ENCODE measurements at regions not wholly inside any gene's neighbourhood (a gene's known extent, or its start where the extent isn't known, plus 50 kb on each side); places are given as distances from the start of the nearest gene placed in this dataset.

DNA sequence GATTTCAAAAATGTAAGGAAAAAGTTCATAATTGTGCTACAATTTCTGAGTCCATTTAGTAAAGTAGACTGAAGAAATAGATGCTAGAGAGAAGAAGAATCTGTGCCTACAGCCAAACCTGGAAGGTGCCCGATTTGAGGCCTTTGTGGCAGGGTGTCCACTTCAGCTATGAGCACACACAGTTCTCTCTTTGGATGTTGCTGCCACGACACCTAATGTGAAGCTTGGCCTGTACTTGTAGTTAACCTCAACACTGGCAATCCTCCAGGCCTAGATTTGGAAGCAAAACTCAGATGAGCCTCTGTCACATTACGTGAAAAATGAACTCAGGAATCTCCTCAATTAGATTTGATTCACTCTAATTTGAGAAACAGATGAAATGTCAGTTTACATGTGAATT lies 90.1 kb upstream of the LRP1B start:
- peak; percentile 5 for DNase-seq

DNA sequence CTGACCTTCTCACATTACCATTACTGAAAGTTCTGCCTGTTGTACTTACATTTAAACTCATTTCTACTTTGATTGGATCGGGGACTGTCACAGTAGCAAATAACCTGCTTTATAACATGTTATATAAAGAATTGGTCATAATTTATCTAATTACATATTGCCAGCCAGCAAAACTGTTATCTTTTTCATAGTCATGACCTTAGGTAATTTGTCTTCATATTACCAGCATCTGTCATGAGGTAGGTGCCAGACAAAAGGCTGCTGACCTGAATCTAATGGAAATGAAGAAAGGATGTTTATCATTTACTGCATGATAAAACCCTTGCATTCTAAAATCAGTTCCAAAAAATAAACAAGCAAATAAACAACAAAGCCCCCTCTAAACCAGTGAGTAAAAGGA lies 89.4 kb upstream of the LRP1B start:
- no peak for DNase-seq

DNA sequence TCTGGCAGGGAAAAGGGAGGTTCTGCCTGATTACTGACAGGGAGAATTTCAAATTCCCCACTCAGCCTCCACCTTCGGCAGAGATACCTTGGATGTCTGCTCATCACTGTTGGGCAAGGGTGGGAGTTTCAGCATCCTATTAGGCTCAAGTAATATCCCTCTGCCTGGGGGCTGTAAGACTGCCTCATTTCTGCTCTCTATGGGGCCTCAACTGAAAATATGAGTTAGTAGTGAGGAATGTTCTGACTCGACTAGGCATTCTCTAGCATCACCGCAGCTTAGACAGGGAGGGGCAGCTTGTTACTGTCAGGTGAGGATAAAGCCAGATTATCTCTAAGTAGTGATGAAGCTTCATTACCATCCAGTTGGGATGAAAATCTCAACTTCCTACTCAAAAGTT lies 87.7 kb upstream of the LRP1B start:
- peak; percentile 1 for DNase-seq

DNA sequence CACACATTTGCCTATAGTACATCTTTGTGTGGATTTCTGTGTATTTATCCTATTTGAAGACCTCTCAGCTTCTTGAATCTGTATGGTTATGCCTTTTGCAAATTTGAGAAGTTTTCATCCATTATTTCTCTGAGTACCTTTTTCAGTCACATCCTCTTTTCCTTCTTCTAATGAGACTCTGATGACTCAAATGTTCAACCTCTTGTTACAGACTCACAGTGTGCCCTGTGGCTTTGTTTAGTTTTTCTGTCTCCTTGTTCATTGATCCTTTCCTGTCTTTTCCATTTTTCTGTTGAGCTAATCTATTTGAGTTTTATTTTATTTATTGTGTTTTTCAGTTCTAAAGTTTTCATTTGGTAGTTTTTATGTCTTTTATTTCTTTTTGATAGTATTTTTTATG lies 87.0 kb upstream of the LRP1B start:
- no peak for DNase-seq

DNA sequence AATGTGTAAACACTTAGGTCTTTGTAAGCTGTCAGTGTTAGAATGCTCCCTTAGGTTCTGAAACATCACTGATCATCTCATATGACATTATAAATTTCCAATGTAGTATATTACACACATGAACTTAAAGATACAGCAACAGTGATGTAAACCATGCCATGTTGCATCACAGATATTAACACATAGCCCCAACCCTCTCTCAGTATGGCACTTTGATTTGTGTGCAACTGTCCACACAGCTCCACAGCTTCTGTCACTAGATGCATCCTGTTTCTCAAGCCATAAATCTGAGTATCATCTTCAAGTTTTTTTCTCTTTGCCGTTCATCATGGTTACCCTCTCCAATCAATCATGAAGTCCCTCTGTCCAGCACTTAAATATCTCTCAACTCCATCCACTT lies 69.2 kb upstream of the LRP1B start:
- DNase-seq: no peak

DNA sequence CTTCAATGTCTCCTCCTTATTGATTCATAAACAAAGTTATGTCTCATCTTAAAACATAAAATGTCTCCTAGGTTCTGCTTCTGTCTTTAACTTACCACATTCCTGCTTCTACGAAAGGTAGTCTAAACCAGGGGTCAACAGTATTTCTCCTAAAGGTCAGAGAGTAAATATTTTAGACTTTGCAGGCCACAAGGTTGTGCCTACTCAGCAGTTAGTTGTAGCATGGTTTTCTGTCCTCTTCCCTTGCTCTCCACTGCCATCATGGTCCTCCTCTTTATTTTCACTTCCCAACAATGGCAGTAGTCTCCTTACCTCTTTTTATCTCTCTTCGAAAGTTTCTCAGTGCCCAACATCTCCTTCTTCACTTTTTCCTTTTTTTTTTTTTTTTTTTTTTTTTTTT lies 68.3 kb upstream of the LRP1B start:
- no peak for DNase-seq

DNA sequence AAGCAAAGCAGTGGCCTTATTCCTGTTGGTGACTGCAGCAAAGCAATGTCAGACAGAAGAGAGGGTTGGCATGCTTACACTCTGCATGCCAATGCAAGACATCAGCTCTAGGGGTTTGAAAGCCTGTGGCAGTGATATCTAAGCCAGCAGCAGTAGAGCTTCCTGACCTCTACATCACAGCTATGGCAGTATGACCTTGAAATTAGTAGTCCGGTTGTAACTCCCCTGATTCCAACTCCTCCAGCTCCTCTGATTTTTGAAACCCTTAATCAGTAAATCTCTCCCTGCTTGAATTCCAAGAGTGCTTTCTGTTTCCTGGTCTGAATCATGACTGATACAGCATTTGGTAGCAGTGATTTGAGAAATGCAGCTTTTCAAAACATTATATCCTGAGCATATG lies 60.0 kb upstream of the LRP1B start:
- DNase-seq: no peak

DNA sequence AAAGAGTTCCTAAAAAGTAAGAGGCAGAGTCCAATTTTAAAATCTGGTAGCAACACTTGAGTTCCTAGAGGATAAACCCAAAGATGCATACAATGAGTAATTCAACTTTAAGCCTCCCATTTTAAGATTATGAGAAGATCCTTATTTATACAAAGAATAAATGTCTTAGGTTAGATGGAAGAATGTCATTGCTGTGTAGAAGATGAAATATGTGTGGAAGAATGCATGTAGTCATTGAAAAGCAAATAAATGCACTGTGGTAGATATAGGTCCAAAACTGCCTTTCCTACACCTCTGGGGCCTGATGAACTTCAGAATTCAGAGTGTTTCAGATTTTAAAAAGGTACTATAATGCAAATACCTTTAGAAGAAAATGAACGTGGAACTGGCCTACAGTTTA lies 58.7 kb upstream of the LRP1B start:
- no peak for DNase-seq

DNA sequence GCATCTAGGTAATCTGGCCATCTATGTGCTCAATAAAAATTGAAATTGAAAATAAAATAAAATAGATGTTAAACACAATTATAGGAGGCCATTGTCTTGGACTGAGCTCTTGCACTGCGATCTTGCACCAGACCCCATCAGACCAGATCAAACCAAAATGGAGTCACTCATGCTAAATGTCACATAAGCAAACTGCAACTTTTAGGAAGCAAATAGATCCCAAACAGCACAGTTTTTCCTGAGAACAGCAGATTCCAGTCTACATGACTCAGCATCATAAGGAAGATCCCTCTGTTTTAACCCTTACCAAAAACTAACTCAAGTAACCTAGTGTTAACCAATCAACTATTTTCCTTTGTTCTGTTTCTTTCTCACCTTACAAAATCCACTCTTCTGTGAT lies 57.7 kb upstream of the LRP1B start:
- DNase-seq: no peak

DNA sequence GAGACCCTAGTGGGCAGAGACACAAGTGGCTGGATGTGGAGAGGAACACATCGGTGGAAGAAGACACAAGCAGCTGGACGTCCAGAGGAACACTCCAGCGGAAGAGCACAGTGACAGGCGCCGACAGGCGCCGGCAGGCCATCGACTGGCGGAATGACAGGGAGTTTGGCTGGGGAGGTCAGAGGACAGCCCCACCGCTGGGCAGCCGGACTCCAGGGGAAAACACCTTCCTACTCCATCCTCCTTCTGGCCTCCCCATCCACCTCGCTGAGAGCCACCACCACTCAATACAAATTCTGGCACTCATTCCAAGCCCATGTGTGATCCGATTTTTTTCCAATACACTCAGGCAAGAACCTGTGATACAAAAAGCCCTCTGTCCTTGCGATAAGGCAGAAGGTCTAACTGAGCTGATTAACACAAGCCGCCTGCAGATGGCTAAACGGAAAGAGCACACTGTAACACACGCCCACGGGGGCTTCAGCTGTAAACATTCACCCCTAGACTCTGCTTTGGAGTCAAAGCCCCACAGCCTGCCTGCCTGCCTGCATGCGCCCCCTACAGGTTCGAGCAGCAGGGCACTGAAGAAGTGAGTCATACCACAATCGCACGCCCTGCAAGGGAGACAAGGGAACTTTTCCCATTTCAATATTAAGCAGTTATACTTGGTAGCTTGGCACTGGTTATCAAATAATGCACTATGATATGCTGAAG lies 50.2 kb upstream of the LRP1B start:
- DNase-seq: peak; percentile 13

Data from fibroblast of skin of abdomen (primary cell).